ENCODE measurements at regions not wholly inside any gene's neighbourhood (a gene's known extent, or its start where the extent isn't known, plus 50 kb on each side); places are given as distances from the start of the nearest gene placed in this dataset.

GRCh38 chr3:189100866-189101265 is 70.9 kb upstream of the TPRG1 start:
- DNase-seq (ENCODE audit: low read depth, low spot score), result no peak
- no peak overlapping the region for H3K27ac ChIP-seq

- no peak for DNase-seq (ENCODE audit: low read depth, low spot score)
Measured at GRCh38 chr3:189101594-189101993, 70.2 kb upstream of the TPRG1 start.

GRCh38 chr3:189103208-189103607 is 68.6 kb upstream of the TPRG1 start:
- no peak for DNase-seq (ENCODE audit: low read depth, low spot score)
- H3K27ac ChIP-seq, result no peak overlapping the region

More at GRCh38 chr3:189101594-189101993, 70.2 kb upstream of the TPRG1 start:
- no peak overlapping the region for H3K27ac ChIP-seq

- DNase-seq (ENCODE audit: low read depth, low spot score), result no peak
- no peak overlapping the region for H3K27ac ChIP-seq
Measured at GRCh38 chr3:189108067-189108466, 63.7 kb upstream of the TPRG1 start.

GRCh38 chr3:189108735-189109134 is 63.0 kb upstream of the TPRG1 start:
- H3K27ac ChIP-seq, result no peak overlapping the region
- no peak for DNase-seq (ENCODE audit: low read depth, low spot score)

- no peak overlapping the region for H3K27ac ChIP-seq
- no peak for DNase-seq (ENCODE audit: low read depth, low spot score)
Measured at GRCh38 chr3:189109145-189109544, 62.6 kb upstream of the TPRG1 start.

GRCh38 chr3:189117087-189117486 is 54.7 kb upstream of the TPRG1 start:
- H3K27ac ChIP-seq, result no peak overlapping the region
- no peak for DNase-seq (ENCODE audit: low read depth, low spot score)

- no peak overlapping the region for H3K27ac ChIP-seq
- no peak for DNase-seq (ENCODE audit: low read depth, low spot score)
Measured at GRCh38 chr3:189118896-189119295, 52.9 kb upstream of the TPRG1 start.

GRCh38 chr3:189119950-189120349 is 51.8 kb upstream of the TPRG1 start:
- H3K27ac ChIP-seq, result no peak overlapping the region
- DNase-seq (ENCODE audit: low read depth, low spot score), result no peak

GRCh38 chr3:189121092-189121491 is 50.7 kb upstream of the TPRG1 start:
- H3K27ac ChIP-seq, result no peak overlapping the region
- no peak for DNase-seq (ENCODE audit: low read depth, low spot score)
